ENCODE measurements at regions not wholly inside any gene's neighbourhood (a gene's known extent, or its start where the extent isn't known, plus 50 kb on each side); places are given as distances from the start of the nearest gene placed in this dataset.

GRCh38 chr2:240255165-240255491, 114.7 kb upstream of the OTOS start:
- TF ChIP-seq, protein P1, sequence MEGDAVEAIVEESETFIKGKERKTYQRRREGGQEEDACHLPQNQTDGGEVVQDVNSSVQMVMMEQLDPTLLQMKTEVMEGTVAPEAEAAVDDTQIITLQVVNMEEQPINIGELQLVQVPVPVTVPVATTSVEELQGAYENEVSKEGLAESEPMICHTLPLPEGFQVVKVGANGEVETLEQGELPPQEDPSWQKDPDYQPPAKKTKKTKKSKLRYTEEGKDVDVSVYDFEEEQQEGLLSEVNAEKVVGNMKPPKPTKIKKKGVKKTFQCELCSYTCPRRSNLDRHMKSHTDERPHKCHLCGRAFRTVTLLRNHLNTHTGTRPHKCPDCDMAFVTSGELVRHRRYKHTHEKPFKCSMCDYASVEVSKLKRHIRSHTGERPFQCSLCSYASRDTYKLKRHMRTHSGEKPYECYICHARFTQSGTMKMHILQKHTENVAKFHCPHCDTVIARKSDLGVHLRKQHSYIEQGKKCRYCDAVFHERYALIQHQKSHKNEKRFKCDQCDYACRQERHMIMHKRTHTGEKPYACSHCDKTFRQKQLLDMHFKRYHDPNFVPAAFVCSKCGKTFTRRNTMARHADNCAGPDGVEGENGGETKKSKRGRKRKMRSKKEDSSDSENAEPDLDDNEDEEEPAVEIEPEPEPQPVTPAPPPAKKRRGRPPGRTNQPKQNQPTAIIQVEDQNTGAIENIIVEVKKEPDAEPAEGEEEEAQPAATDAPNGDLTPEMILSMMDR (IDR thresholded peaks at IDR 0.05; ENCODE audit: extremely low read depth, insufficient read depth, missing control alignments), result no peak
- no peak for DNase-seq (ENCODE audit: low spot score)
- in situ Hi-C loops (cut with MboI; ENCODE audit: low pct_unique_long_range_greater_than_20kb, low sequenced_read_pairs, unreplicated experiment), result no loop called here

GRCh38 chr2:240255811-240256703, 115.6 kb upstream of the OTOS start:
- TF ChIP-seq, protein P1 (IDR thresholded peaks at IDR 0.05; ENCODE audit: extremely low read depth, insufficient read depth, missing control alignments), result no peak
- in situ Hi-C loops (cut with MboI; ENCODE audit: low pct_unique_long_range_greater_than_20kb, low sequenced_read_pairs, unreplicated experiment), result no loop called here
- DNase-seq (ENCODE audit: low spot score), result no peak

- DNase-seq (ENCODE audit: low spot score), result no peak
- in situ Hi-C loops (cut with MboI; ENCODE audit: low pct_unique_long_range_greater_than_20kb, low sequenced_read_pairs, unreplicated experiment), result no loop called here
- TF ChIP-seq, protein P1 (IDR thresholded peaks at IDR 0.05; ENCODE audit: extremely low read depth, insufficient read depth, missing control alignments), result no peak
Observed at GRCh38 chr2:240256704-240257637, 116.5 kb upstream of the OTOS start.

GRCh38 chr2:240257940-240258580, 117.6 kb upstream of the OTOS start:
- DNase-seq (ENCODE audit: low spot score), result no peak
- in situ Hi-C loops (cut with MboI; ENCODE audit: low pct_unique_long_range_greater_than_20kb, low sequenced_read_pairs, unreplicated experiment), result no loop called here
- TF ChIP-seq, protein P1 (IDR thresholded peaks at IDR 0.05; ENCODE audit: extremely low read depth, insufficient read depth, missing control alignments), result no peak

- no peak for DNase-seq (ENCODE audit: low spot score)
- TF ChIP-seq, protein P1 (IDR thresholded peaks at IDR 0.05; ENCODE audit: extremely low read depth, insufficient read depth, missing control alignments), result no peak
- in situ Hi-C loops (cut with MboI; ENCODE audit: low pct_unique_long_range_greater_than_20kb, low sequenced_read_pairs, unreplicated experiment), result no loop called here
Observed at GRCh38 chr2:240258685-240259084, 118.2 kb upstream of the OTOS start.

- TF ChIP-seq, protein P1 (IDR thresholded peaks at IDR 0.05; ENCODE audit: extremely low read depth, insufficient read depth, missing control alignments), result no peak
- in situ Hi-C loops (cut with MboI; ENCODE audit: low pct_unique_long_range_greater_than_20kb, low sequenced_read_pairs, unreplicated experiment), result no loop called here
- no peak for DNase-seq (ENCODE audit: low spot score)
Observed at GRCh38 chr2:240259201-240259923, 118.9 kb upstream of the OTOS start.
